ENCODE measurements at regions not wholly inside any gene's neighbourhood (a gene's known extent, or its start where the extent isn't known, plus 50 kb on each side); places are given as distances from the start of the nearest gene placed in this dataset.

GRCh38 chr13:39938596-39938995, 283.1 kb downstream of the COG6 start:
- no peak for DNase-seq (ENCODE audit: low read depth, low spot score)

- no peak for DNase-seq (ENCODE audit: low read depth, low spot score)
Measured at GRCh38 chr13:39941236-39941635, 285.8 kb downstream of the COG6 start.

- no peak for DNase-seq (ENCODE audit: low read depth, low spot score)
Measured at GRCh38 chr13:39941911-39942551, 286.6 kb downstream of the COG6 start.

GRCh38 chr13:39942552-39943273, 287.3 kb downstream of the COG6 start:
- DNase-seq (ENCODE audit: low read depth, low spot score), result peak; percentile 54

- DNase-seq (ENCODE audit: low read depth, low spot score), result no peak
Measured at GRCh38 chr13:39943711-39944110, 288.2 kb downstream of the COG6 start.

GRCh38 chr13:39945226-39945625, 289.8 kb downstream of the COG6 start:
- DNase-seq (ENCODE audit: low read depth, low spot score), result no peak

- no peak for DNase-seq (ENCODE audit: low read depth, low spot score)
Measured at GRCh38 chr13:39946769-39947168, 291.3 kb downstream of the COG6 start.

GRCh38 chr13:39951301-39951700, 295.8 kb downstream of the COG6 start:
- DNase-seq (ENCODE audit: low read depth, low spot score), result no peak

GRCh38 chr13:39952249-39953233, 297.1 kb downstream of the COG6 start:
- DNase-seq (ENCODE audit: low read depth, low spot score), result no peak

GRCh38 chr13:39954476-39954875, 299.0 kb downstream of the COG6 start:
- DNase-seq (ENCODE audit: low read depth, low spot score), result no peak

- DNase-seq (ENCODE audit: low read depth, low spot score), result no peak
Measured at GRCh38 chr13:39955560-39955959, 300.1 kb downstream of the COG6 start.

GRCh38 chr13:39956036-39956435, 300.6 kb downstream of the COG6 start:
- DNase-seq (ENCODE audit: low read depth, low spot score), result no peak

- no peak for DNase-seq (ENCODE audit: low read depth, low spot score)
Measured at GRCh38 chr13:39957868-39958677, 302.6 kb downstream of the COG6 start.

- no peak for DNase-seq (ENCODE audit: low read depth, low spot score)
Measured at GRCh38 chr13:39959497-39960144, 304.2 kb downstream of the COG6 start.

GRCh38 chr13:39960191-39960590, 304.7 kb downstream of the COG6 start:
- no peak for DNase-seq (ENCODE audit: low read depth, low spot score)

- no peak for DNase-seq (ENCODE audit: low read depth, low spot score)
Measured at GRCh38 chr13:39961036-39961435, 305.6 kb downstream of the COG6 start.

GRCh38 chr13:39963612-39964011, 308.1 kb downstream of the COG6 start:
- no peak for DNase-seq (ENCODE audit: low read depth, low spot score)

GRCh38 chr13:39965309-39965708, 309.8 kb downstream of the COG6 start:
- DNase-seq (ENCODE audit: low read depth, low spot score), result no peak

GRCh38 chr13:39967199-39967959, 311.9 kb downstream of the COG6 start:
- DNase-seq (ENCODE audit: low read depth, low spot score), result no peak
